IPS-15b (cell line): ENCODE measurements at regions not wholly inside any gene's neighbourhood (a gene's known extent, or its start where the extent isn't known, plus 50 kb on each side); places are given as distances from the start of the nearest gene placed in this dataset.

ENCODE experiments used
- H3K27me3 ChIP-seq: one replicate; pipeline ENCODE4 v1.6.1; 2013; ENCODE audit warnings: low read length; ENCODE audit not compliant: control insufficient read depth, insufficient read depth
- H3K36me3 ChIP-seq: one replicate; pipeline ENCODE4 v1.6.1; 2013; ENCODE audit warnings: low read length; ENCODE audit not compliant: control insufficient read depth, insufficient read depth
- H3K4me1 ChIP-seq: one replicate; pipeline ENCODE4 v1.6.1; 2013; ENCODE audit warnings: mild to moderate bottlenecking, low read length; ENCODE audit not compliant: control insufficient read depth, insufficient read depth
- H3K4me3 ChIP-seq: one replicate; pipeline ENCODE4 v1.5.1; 2013; ENCODE audit warnings: low read depth, low read length
- H3K9ac ChIP-seq: one replicate; pipeline ENCODE4 v1.6.1; 2013; ENCODE audit warnings: low read depth, mild to moderate bottlenecking, low read length
- H3K9me3 ChIP-seq: one replicate; pipeline ENCODE4 v1.6.1; 2013; ENCODE audit warnings: mild to moderate bottlenecking, low read length; ENCODE audit not compliant: control insufficient read depth, insufficient read depth

DNA sequence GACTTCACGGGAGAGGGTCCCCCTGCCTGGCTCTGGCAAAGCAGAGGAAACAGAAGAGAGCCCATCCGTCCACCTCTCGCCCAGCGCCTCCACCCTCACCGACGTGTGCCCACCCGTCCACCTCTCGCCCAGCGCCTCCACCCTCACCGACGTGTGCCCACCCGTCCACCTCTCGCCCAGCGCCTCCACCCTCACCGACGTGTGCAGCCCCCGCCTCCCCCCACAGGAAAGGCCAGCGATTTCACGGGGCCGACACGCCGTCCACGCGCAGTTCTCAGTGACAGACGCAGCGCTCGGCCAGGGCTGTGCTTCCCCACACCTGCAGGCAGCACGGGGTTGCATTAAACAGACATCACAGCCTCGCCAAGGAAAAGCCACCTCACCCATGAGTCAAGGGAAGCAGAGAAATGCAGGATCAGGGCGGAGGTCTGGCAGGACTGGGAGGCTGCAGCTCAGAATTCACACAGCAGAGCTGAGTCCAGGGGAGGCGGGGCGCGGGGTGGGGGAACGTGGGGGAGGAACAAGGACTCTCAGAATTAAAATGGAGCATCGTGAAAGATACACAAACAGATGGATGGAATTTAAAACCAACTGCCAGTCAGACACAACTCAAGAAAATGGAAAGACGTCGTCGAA lies 377.7 kb downstream of the BRD1 start:
- H3K36me3 ChIP-seq, result no peaks in the 10 kb centered on the region
- H3K9ac ChIP-seq, result no peak overlapping the region
- H3K27me3 ChIP-seq, result peaks cover 26% of the 10 kb centered on the region
- H3K4me3 ChIP-seq, result peak overlapping the region; percentile 31
- no peaks in the 10 kb centered on the region for H3K9me3 ChIP-seq
- H3K4me1 ChIP-seq, result peaks cover 10% of the 10 kb centered on the region

DNA sequence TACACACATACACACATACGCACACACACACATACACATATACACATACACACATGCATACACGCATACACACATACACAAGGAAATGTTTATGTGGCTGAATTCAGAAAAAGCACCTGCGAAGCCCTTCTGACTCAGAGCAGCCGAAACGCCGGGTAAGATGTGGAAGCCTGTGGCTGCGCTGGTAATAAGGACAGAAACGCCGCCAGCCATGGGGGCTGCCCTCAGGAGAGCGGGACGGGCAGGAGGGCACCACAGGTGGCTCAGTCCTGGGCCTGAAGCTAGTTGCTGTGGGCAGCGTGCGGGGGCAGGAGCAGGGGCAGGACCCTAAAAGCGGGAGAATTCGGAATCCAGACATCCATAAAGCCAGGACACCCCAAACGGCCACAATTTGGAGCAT lies 378.3 kb downstream of the BRD1 start:
- no peak overlapping the region for H3K4me3 ChIP-seq
- H3K9me3 ChIP-seq, result no peaks in the 10 kb centered on the region
- peaks cover 26% of the 10 kb centered on the region for H3K27me3 ChIP-seq
- peaks cover 10% of the 10 kb centered on the region for H3K4me1 ChIP-seq
- H3K9ac ChIP-seq, result no peak overlapping the region
- no peaks in the 10 kb centered on the region for H3K36me3 ChIP-seq

DNA sequence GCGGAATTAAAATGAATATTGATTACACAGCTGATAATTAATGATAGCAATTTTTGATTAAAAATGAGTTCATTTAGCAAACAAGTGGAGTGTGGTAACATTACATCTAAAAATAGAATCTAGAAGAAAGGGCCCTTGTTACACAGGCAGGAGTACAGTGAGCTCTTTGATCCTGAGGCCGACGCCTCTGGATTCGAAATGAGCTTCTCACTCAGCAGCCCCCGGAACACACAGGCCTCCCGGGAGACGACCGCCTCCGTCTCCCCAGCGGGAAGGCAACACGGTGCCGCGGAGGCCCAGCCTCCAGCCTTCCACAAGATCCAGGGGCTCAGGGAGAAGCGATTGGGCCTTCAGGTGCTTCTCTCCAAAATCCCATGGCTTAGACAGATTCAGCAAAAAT lies 379.1 kb downstream of the BRD1 start:
- H3K27me3 ChIP-seq, result peaks cover 25% of the 10 kb centered on the region
- no peak overlapping the region for H3K4me3 ChIP-seq
- peaks cover 10% of the 10 kb centered on the region for H3K4me1 ChIP-seq
- no peak overlapping the region for H3K9ac ChIP-seq
- H3K36me3 ChIP-seq, result no peaks in the 10 kb centered on the region
- no peaks in the 10 kb centered on the region for H3K9me3 ChIP-seq

DNA sequence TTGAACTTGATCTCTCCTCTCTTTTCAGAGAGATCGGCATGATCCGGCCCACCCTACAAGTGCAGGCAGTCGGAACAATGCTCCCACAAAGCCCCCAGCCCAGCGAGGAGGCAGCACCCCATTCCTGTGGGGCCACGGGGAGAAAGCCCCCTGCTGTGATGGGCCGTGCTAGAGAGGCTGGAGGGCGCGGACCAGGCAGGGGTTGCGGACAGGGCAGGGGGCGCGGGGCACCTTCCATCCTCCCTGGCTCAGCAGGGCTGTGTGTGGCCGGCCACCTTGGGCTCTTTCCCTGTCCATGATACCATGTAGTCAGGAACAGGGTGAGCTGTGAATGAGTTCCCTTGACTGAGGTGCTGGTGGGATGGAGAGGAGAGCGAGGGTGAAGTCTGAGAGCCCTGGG lies 379.8 kb downstream of the BRD1 start:
- no peak overlapping the region for H3K4me3 ChIP-seq

DNA sequence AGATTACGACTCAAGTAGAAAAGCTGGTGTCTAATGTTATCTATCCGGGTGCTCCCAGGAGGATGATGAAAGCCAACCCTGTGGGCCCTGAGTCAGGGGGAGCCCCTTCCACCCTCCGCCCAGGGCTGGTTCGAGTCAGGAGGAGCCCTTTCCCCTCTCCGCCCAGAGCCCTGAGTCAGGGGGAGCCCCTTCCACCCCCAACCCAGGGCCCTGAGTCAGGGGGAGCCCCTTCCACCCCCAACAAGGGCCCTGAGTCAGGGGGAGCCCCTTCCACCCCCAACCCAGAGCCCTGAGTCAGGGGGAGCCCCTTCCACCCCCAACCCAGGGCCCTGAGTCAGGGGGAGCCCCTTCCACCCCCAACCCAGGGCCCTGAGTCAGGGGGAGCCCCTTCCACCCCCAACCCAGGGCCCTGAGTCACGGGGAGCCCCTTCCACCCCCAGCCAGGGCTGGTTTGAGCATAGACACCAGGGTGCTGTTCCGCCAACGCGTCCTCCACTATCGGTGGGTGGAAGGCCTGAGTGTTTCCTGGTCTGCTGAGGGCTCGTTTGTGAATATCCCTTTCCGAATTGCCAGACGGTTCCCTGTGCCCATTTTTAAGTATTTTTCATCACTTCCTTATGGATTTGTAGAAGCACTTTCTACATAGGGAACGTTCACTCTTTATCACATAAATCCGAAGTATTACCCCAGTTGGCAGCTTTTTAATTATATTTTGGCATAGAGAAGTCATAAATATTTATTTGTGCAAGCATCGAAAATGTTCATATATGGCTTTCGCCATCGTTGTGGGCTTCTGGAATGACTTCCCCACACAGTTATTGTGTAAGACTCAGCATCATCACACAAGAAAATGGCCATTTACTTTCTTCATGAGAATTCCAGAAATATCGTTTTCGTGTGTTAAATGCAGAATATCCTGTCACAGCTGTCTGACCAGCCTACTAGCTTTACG lies 380.6 kb downstream of the BRD1 start:
- Histone ChIP-seq H3K27me3 (peaks cover 19% of the 10 kb centered on the region), H3K9ac (no peak overlapping the region), H3K9me3 (no peaks in the 10 kb centered on the region)

More for the DNA sequence above, 379.8 kb downstream of the BRD1 start:
- H3K4me1 ChIP-seq, result peaks cover 10% of the 10 kb centered on the region
- no peaks in the 10 kb centered on the region for H3K36me3 ChIP-seq
- no peaks in the 10 kb centered on the region for H3K9me3 ChIP-seq
- peaks cover 23% of the 10 kb centered on the region for H3K27me3 ChIP-seq
- no peak overlapping the region for H3K9ac ChIP-seq

DNA sequence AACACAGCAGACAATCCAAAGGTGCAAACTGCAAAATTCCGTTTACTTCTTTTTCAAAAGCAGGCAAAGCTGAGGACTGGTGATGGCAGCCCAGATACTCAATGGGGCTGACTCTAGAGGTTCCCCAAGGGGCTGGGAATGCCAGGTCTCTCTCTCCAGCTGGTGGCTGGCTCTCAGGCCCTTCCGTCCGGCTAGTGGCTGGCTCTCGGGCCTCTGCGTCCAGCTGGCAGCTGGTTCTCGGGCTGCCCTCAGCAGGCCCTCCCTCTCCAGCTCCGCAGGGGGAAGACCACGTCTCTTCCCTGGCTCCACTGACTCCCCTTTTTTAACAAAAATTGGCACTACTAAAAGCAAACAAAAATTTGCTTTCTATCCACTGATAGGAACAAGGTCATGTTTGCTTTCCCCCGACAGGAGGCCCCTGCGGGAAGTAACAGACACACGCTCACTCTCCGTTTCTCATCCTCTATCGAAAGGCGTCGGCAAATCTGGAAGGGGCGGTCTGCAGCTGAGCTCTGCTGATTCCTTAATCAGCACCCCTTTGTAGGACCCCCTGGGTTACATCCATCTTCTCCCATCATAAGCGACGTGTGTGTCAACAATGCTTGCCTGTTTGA lies 381.4 kb downstream of the BRD1 start:
- Histone ChIP-seq H3K4me1 (peaks cover 10% of the 10 kb centered on the region), H3K9ac (no peak overlapping the region), H3K27me3 (peaks cover 13% of the 10 kb centered on the region), H3K4me3 (no peak overlapping the region), H3K36me3 (no peaks in the 10 kb centered on the region), H3K9me3 (no peaks in the 10 kb centered on the region)

More for the DNA sequence above, 380.6 kb downstream of the BRD1 start:
- Histone ChIP-seq H3K4me3 (no peak overlapping the region), H3K36me3 (no peaks in the 10 kb centered on the region), H3K4me1 (peaks cover 10% of the 10 kb centered on the region)

DNA sequence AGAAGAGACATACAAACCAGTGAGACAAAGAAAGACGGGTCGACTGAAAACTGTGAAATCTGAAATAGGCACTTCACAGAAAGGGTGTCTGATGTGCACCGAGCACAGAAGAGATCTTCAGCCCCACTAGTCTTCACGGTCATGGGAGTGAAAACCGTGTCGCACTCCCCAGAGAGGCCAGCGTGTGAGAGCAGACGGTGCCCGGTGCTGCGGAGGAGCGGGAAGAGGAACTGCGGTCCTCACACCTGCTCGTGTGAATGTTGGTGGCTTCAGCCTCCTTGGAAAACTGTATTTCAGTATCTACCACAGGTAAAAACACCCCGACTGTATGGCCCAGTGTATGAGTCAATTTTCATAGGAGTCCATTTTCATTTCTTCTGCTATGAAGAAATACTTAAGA lies 382.9 kb downstream of the BRD1 start:
- peaks cover 9% of the 10 kb centered on the region for H3K27me3 ChIP-seq
- no peaks in the 10 kb centered on the region for H3K36me3 ChIP-seq
- no peak overlapping the region for H3K9ac ChIP-seq
- no peak overlapping the region for H3K4me3 ChIP-seq
- no peaks in the 10 kb centered on the region for H3K9me3 ChIP-seq
- peaks cover 5% of the 10 kb centered on the region for H3K4me1 ChIP-seq

DNA sequence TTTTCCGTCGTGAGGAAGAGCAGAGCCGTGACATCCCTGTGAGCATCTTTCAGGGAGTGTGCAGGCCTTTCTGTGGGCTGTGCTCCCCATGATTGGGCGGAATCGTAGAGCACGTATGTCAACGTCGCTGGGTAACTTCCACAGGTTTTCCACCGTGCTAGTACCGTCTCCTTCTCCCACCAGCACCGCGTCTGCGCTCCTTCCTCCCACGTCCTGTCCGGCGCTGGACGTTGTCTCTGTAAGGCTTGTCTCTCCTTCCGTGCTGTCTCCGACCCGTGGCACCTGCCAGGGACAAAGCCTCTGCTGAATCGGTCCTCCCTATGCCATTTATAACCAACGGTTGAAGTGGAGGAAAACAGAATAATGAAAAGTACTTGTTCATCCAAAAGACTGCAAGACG lies 386.7 kb downstream of the BRD1 start:
- Histone ChIP-seq H3K36me3 (no peaks in the 10 kb centered on the region), H3K9ac (no peak overlapping the region), H3K4me3 (no peak overlapping the region), H3K27me3 (no peaks in the 10 kb centered on the region), H3K9me3 (no peaks in the 10 kb centered on the region), H3K4me1 (no peaks in the 10 kb centered on the region)

DNA sequence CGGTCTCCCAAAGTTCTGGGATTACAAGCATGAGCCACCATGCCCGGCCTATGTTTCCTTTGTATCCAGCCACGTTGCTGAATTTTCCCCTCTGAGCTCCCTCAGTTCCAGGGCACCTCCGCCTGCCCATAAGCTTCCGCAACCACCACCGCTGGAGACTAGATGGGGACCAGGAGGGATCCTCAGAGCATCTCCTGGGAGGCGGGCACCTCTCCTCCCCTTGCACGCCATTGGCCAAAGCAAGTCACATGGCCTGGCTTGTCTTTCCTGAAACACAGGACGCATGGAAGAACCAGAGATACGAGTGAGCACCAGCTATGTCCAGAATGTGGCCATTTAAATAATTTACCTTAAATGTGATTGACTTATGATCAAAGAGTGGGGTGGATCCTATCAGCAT lies 388.3 kb downstream of the BRD1 start:
- Histone ChIP-seq H3K36me3 (no peaks in the 10 kb centered on the region), H3K27me3 (no peaks in the 10 kb centered on the region), H3K9me3 (no peaks in the 10 kb centered on the region), H3K4me3 (no peak overlapping the region), H3K4me1 (no peaks in the 10 kb centered on the region), H3K9ac (no peak overlapping the region)

DNA sequence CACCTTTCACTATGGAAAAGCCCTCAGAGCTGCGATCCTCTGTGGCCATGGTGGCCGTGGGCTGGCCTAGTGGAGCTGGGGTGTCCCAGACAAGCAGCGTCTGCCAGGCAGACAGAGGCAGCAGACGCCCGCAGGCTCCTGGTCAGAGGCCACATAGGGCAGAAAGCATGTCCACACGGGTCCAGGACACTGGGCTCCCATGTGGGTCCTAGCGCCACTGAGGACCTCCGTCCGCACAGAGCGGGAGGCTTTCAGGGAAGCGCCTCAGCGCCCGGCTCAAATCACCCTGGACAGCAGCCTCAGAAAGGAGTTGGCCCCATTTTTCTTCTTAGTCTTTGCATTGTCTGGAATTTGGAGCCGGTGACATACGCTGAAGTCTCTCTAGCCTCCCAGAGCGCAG lies 389.7 kb downstream of the BRD1 start:
- no peaks in the 10 kb centered on the region for H3K27me3 ChIP-seq

DNA sequence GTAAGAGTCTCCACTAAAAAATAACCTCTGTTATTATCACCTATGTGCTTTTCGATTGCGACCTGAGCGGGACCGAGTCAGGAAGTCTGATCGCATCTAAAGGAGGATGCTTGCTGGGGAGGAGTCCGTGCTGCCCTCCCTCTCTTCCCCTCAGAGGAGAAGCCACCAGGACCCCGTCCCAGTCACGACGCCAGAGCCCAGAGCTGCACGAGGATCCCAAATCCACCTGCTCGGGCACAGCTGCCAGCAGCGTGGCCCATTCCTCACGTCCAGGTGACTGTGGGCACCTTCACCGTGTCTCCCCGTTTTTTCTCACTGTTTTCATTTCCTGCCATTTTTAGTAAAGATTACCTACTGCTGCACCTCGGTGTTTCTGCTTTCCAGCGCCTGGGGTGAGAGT lies 390.3 kb downstream of the BRD1 start:
- no peaks in the 10 kb centered on the region for H3K27me3 ChIP-seq
- H3K36me3 ChIP-seq, result no peaks in the 10 kb centered on the region
- no peak overlapping the region for H3K4me3 ChIP-seq
- H3K9ac ChIP-seq, result no peak overlapping the region
- no peaks in the 10 kb centered on the region for H3K9me3 ChIP-seq
- no peaks in the 10 kb centered on the region for H3K4me1 ChIP-seq

More for the DNA sequence above, 389.7 kb downstream of the BRD1 start:
- H3K4me1 ChIP-seq, result no peaks in the 10 kb centered on the region
- H3K9me3 ChIP-seq, result no peaks in the 10 kb centered on the region
- H3K9ac ChIP-seq, result no peak overlapping the region
- no peak overlapping the region for H3K4me3 ChIP-seq
- no peaks in the 10 kb centered on the region for H3K36me3 ChIP-seq
